Neural cell (in vitro differentiated cells): ENCODE measurements at regions not wholly inside any gene's neighbourhood (a gene's known extent, or its start where the extent isn't known, plus 50 kb on each side); places are given as distances from the start of the nearest gene placed in this dataset.

Experiments
- H2AFZ ChIP-seq: fragments of 200-600, 300-800 bp; sonication (generic), shearing (Covaris generic); 2 replicates; pipeline ENCODE4 v1.6.0; 2014; ENCODE audit warnings: low read depth, mild to moderate bottlenecking, antibody characterized with exemption, low read length, moderate library complexity
- H3F3A ChIP-seq: fragments of 200-600 bp; shearing (Covaris generic); 2 replicates; pipeline ENCODE4 v1.6.1; 2016; ENCODE audit warnings: mild to moderate bottlenecking, moderate library complexity, mixed read lengths, antibody characterized with exemption, low read length; ENCODE audit not compliant: insufficient read depth, poor library complexity, severe bottlenecking
- H3K27ac ChIP-seq: fragments of 200-600, 300-800 bp; sonication (generic), shearing (Covaris generic); 2 replicates; pipeline ENCODE4 v1.5.1; 2014; ENCODE audit warnings: mild to moderate bottlenecking, low read length, moderate library complexity
- H3K27me3 ChIP-seq: fragments of 300-800, 200-600 bp; sonication (generic), shearing (Covaris generic); 2 replicates; pipeline ENCODE4 v1.6.0; 2014; ENCODE audit warnings: mild to moderate bottlenecking, low read depth, low read length, moderate library complexity; ENCODE audit not compliant: insufficient read depth
- H3K36me3 ChIP-seq: fragments of 300-800, 200-600 bp; sonication (generic), shearing (Covaris generic); 2 replicates; pipeline ENCODE4 v1.5.1; 2014; ENCODE audit warnings: mild to moderate bottlenecking, antibody characterized with exemption, low read length, moderate library complexity; ENCODE audit not compliant: insufficient read depth
- H3K4me2 ChIP-seq: fragments of 300-800, 200-600 bp; sonication (generic), shearing (Covaris generic); 2 replicates; pipeline ENCODE4 v1.6.0; 2014; ENCODE audit warnings: mild to moderate bottlenecking, low read length
- H3K4me3 ChIP-seq: fragments of 300-800, 200-600 bp; sonication (generic), shearing (Covaris generic); 2 replicates; pipeline ENCODE4 v1.5.1; 2014; ENCODE audit warnings: mild to moderate bottlenecking, low read length, moderate library complexity
- H3K79me2 ChIP-seq: fragments of 200-600 bp; shearing (Covaris generic); replicated peaks from 2 replicates; pipeline ENCODE4 v1.6.0; 2014; ENCODE audit warnings: mild to moderate bottlenecking, low read length, moderate library complexity; ENCODE audit not compliant: insufficient read depth
- H3K9ac ChIP-seq: fragments of 300-800, 200-600 bp; sonication (generic), shearing (Covaris generic); 2 replicates; pipeline ENCODE4 v1.6.1; 2016; ENCODE audit warnings: mild to moderate bottlenecking, low read length, mixed read lengths
- H3K9me2 ChIP-seq: fragments of 200-600 bp; shearing (Covaris generic); 2 replicates; pipeline ENCODE4 v1.6.1; 2016; ENCODE audit warnings: mild to moderate bottlenecking, low read length, mixed read lengths; ENCODE audit not compliant: insufficient read depth
- H3K9me3 ChIP-seq: fragments of 200-600, 300-800 bp; sonication (generic), shearing (Covaris generic); 2 replicates; pipeline ENCODE4 v1.6.1; 2016; ENCODE audit warnings: mild to moderate bottlenecking, mixed run types, low read length, moderate library complexity, mixed read lengths
- H4K20me1 ChIP-seq: fragments of 200-600 bp; shearing (Covaris generic); 2 replicates; pipeline ENCODE4 v1.6.1; 2016; ENCODE audit warnings: mild to moderate bottlenecking, mixed run types; ENCODE audit not compliant: insufficient read depth
- EP300 ChIP-seq: fragments of 450-650 bp; conservative IDR thresholded peaks from 2 replicates; pipeline ENCODE4 v1.6.1; 2014; ENCODE audit warnings: antibody characterized with exemption, mild to moderate bottlenecking, moderate library complexity; ENCODE audit not compliant: poor library complexity, severe bottlenecking
- EZH2 ChIP-seq: fragments of 200-600, 300-800 bp; shearing (Covaris generic), sonication (generic); IDR thresholded peaks from 2 replicates; pipeline ENCODE4 v1.6.1; 2014; ENCODE audit warnings: antibody characterized with exemption, low read length, borderline replicate concordance, mild to moderate bottlenecking; ENCODE audit not compliant: insufficient read depth, poor library complexity, severe bottlenecking
- MXI1 ChIP-seq: fragments of 450-650 bp; conservative IDR thresholded peaks from 2 replicates; pipeline ENCODE4 v1.6.1; 2014; ENCODE audit warnings: antibody characterized with exemption, mild to moderate bottlenecking; ENCODE audit not compliant: poor library complexity, severe bottlenecking
- POLR2AphosphoS5 ChIP-seq: IDR thresholded peaks from 2 replicates; pipeline ENCODE4 v1.6.1; 2012
- RAD21 ChIP-seq: fragments of 450-650 bp; conservative IDR thresholded peaks from 2 replicates; pipeline ENCODE4 v1.6.1; 2014; ENCODE audit warnings: antibody characterized with exemption, mild to moderate bottlenecking, moderate library complexity
- SMC3 ChIP-seq: fragments of 450-650 bp; conservative IDR thresholded peaks from 2 replicates; pipeline ENCODE4 v1.6.1; 2014; ENCODE audit warnings: antibody characterized with exemption, mild to moderate bottlenecking, moderate library complexity; ENCODE audit not compliant: poor library complexity
- TAF1 ChIP-seq: IDR thresholded peaks from 2 replicates; pipeline ENCODE4 v1.6.1; 2012; ENCODE audit warnings: low read depth
- TF ChIP-seq, protein P1 (sequence below): IDR thresholded peaks from 2 replicates; pipeline ENCODE4 v1.6.1; 2012; ENCODE audit warnings: borderline replicate concordance
- TF ChIP-seq, protein P2 (sequence below): fragments of 450-650 bp; IDR thresholded peaks from 2 replicates; pipeline ENCODE4 v1.5.1; 2014; ENCODE audit warnings: antibody characterized with exemption, mild to moderate bottlenecking, moderate library complexity; ENCODE audit not compliant: poor library complexity, severe bottlenecking

DNA sequence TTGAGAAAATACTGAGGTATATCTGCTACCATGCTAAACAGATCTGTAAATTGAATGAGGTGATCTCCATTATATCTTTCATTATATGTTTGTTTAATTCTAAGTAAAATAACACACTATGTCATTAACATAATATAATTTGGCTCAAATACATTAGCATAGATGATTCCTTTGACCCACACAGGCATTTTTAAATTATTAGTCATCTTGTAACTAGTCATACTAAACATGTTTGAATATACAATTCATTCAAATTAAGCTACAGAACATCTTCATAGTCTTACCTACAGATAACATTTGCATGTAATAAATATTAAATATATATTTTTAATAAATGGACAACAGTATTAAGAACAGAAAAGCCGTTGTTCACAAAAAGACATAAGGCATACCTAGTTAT, 52.7 kb upstream of the KYNU start:
- Histone ChIP-seq H4K20me1 (no peaks in the 10 kb centered on the region), H3K36me3 (no peaks in the 10 kb centered on the region), H3K4me2 (no peak overlapping the region), H3K9ac (no peak overlapping the region), H3K4me3 (no peak overlapping the region), H3K27me3 (no peaks in the 10 kb centered on the region), H3F3A (no peaks in the 10 kb centered on the region), H3K27ac (no peak overlapping the region), H2AFZ (no peak overlapping the region), H3K9me2 (no peaks in the 10 kb centered on the region), H3K79me2 (no peaks in the 10 kb centered on the region), H3K9me3 (no peaks in the 10 kb centered on the region)
- no peak for TF ChIP-seq SMC3
- TF ChIP-seq RAD21, result no peak
- no peak for TF ChIP-seq TAF1
- TF ChIP-seq MXI1, result no peak
- TF ChIP-seq, protein P1, sequence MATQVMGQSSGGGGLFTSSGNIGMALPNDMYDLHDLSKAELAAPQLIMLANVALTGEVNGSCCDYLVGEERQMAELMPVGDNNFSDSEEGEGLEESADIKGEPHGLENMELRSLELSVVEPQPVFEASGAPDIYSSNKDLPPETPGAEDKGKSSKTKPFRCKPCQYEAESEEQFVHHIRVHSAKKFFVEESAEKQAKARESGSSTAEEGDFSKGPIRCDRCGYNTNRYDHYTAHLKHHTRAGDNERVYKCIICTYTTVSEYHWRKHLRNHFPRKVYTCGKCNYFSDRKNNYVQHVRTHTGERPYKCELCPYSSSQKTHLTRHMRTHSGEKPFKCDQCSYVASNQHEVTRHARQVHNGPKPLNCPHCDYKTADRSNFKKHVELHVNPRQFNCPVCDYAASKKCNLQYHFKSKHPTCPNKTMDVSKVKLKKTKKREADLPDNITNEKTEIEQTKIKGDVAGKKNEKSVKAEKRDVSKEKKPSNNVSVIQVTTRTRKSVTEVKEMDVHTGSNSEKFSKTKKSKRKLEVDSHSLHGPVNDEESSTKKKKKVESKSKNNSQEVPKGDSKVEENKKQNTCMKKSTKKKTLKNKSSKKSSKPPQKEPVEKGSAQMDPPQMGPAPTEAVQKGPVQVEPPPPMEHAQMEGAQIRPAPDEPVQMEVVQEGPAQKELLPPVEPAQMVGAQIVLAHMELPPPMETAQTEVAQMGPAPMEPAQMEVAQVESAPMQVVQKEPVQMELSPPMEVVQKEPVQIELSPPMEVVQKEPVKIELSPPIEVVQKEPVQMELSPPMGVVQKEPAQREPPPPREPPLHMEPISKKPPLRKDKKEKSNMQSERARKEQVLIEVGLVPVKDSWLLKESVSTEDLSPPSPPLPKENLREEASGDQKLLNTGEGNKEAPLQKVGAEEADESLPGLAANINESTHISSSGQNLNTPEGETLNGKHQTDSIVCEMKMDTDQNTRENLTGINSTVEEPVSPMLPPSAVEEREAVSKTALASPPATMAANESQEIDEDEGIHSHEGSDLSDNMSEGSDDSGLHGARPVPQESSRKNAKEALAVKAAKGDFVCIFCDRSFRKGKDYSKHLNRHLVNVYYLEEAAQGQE, result no peak
- no peak for TF ChIP-seq POLR2AphosphoS5
- no peak for TF ChIP-seq EZH2
- TF ChIP-seq EP300, result no peak
- TF ChIP-seq, protein P2, sequence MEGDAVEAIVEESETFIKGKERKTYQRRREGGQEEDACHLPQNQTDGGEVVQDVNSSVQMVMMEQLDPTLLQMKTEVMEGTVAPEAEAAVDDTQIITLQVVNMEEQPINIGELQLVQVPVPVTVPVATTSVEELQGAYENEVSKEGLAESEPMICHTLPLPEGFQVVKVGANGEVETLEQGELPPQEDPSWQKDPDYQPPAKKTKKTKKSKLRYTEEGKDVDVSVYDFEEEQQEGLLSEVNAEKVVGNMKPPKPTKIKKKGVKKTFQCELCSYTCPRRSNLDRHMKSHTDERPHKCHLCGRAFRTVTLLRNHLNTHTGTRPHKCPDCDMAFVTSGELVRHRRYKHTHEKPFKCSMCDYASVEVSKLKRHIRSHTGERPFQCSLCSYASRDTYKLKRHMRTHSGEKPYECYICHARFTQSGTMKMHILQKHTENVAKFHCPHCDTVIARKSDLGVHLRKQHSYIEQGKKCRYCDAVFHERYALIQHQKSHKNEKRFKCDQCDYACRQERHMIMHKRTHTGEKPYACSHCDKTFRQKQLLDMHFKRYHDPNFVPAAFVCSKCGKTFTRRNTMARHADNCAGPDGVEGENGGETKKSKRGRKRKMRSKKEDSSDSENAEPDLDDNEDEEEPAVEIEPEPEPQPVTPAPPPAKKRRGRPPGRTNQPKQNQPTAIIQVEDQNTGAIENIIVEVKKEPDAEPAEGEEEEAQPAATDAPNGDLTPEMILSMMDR, result no peak

DNA sequence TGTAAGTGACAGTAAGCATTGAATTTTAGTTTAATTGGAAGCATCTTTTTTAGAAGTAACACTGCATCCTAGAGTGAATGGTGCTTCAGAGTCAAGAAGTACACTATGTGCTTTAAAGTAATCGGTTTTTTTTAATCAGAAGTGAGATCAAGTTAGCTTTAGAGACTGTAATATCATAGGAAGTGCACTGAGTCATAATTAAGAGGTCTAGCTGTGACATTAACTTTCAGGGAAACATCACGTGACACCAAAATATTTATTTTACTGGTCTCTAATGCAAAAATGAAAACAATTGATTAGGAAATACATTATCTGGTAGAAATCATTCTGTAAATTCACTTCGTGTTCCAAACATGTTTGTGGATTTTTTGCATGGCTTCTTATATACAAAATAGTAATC, 55.3 kb upstream of the KYNU start:
- no peaks in the 10 kb centered on the region for H3K27me3 ChIP-seq
- no peak overlapping the region for H3K4me3 ChIP-seq
- H2AFZ ChIP-seq, result no peak overlapping the region
- no peaks in the 10 kb centered on the region for H3F3A ChIP-seq
- H3K9ac ChIP-seq, result no peak overlapping the region
- no peaks in the 10 kb centered on the region for H3K9me2 ChIP-seq
- TF ChIP-seq, protein P2, result no peak
- TF ChIP-seq RAD21, result no peak
- no peak for TF ChIP-seq EZH2
- TF ChIP-seq TAF1, result no peak
- TF ChIP-seq, protein P1, result no peak
- no peak for TF ChIP-seq SMC3
- TF ChIP-seq MXI1, result no peak
- no peak for TF ChIP-seq POLR2AphosphoS5
- TF ChIP-seq EP300, result no peak
- H3K27ac ChIP-seq, result no peak overlapping the region
- H4K20me1 ChIP-seq, result no peaks in the 10 kb centered on the region
- no peaks in the 10 kb centered on the region for H3K79me2 ChIP-seq
- no peaks in the 10 kb centered on the region for H3K36me3 ChIP-seq
- H3K9me3 ChIP-seq, result no peaks in the 10 kb centered on the region
- no peak overlapping the region for H3K4me2 ChIP-seq
